ENCODE measurements at regions not wholly inside any gene's neighbourhood (a gene's known extent, or its start where the extent isn't known, plus 50 kb on each side); places are given as distances from the start of the nearest gene placed in this dataset.

GRCh38 chr5:97694091-97694490, 511.0 kb upstream of the RIOK2 start:
- no peak for TF ChIP-seq FOXA1 (IDR thresholded peaks at IDR 0.05)
- TF ChIP-seq ATF3 (IDR thresholded peaks at IDR 0.05): no peak

All from liver (tissue), 2 donors.